H9 (cell line): ENCODE measurements at regions not wholly inside any gene's neighbourhood (a gene's known extent, or its start where the extent isn't known, plus 50 kb on each side); places are given as distances from the start of the nearest gene placed in this dataset.

ENCODE experiments used
- DNase-seq: peaks from one replicate; pipeline ENCODE4 v3.0.0-alpha.2; 2017
- H2AFZ ChIP-seq: one replicate; pipeline ENCODE4 v1.6.1; 2013; ENCODE audit warnings: mild to moderate bottlenecking, low read length, control low read depth, moderate library complexity
- H2AK5ac ChIP-seq: 2 replicates; pipeline ENCODE4 v1.6.1; 2013; ENCODE audit warnings: low read length, control low read depth, mixed read lengths; ENCODE audit not compliant: insufficient read length
- H2BK120ac ChIP-seq: one replicate; pipeline ENCODE4 v1.6.1; 2013; ENCODE audit warnings: low read depth, mild to moderate bottlenecking, low read length, control low read depth, inconsistent platforms; ENCODE audit not compliant: poor library complexity, severe bottlenecking
- H2BK12ac ChIP-seq: 2 replicates; pipeline ENCODE4 v1.6.1; 2013; ENCODE audit warnings: low read length, control low read depth, mixed read lengths, low read depth; ENCODE audit not compliant: insufficient read length
- H2BK15ac ChIP-seq: 2 replicates; pipeline ENCODE4 v1.6.1; 2013; ENCODE audit warnings: low read depth, low read length, control low read depth
- H2BK20ac ChIP-seq: one replicate; pipeline ENCODE4 v1.6.1; 2013; ENCODE audit warnings: low read depth, mild to moderate bottlenecking, low read length, control low read depth, inconsistent platforms; ENCODE audit not compliant: poor library complexity, severe bottlenecking
- H2BK5ac ChIP-seq: 2 replicates; pipeline ENCODE4 v1.6.1; 2013; ENCODE audit warnings: low read length, control low read depth, mixed read lengths; ENCODE audit not compliant: insufficient read length
- H3K14ac ChIP-seq: 2 replicates; pipeline ENCODE4 v1.6.1; 2013; ENCODE audit warnings: low read length, control low read depth; ENCODE audit not compliant: insufficient read depth
- H3K18ac ChIP-seq: 2 replicates; pipeline ENCODE4 v1.6.1; 2013; ENCODE audit warnings: low read depth, mild to moderate bottlenecking, mixed read lengths, low read length, control low read depth; ENCODE audit not compliant: insufficient read length
- H3K23ac ChIP-seq: 2 replicates; pipeline ENCODE4 v1.6.1; 2013; ENCODE audit warnings: low read length, control low read depth, mixed read lengths, low read depth; ENCODE audit not compliant: insufficient read length
- H3K23me2 ChIP-seq: 2 replicates; pipeline ENCODE4 v1.6.1; 2013; ENCODE audit warnings: low read depth, mild to moderate bottlenecking, mixed read lengths, low read length, control low read depth; ENCODE audit not compliant: insufficient read length, poor library complexity, severe bottlenecking
- H3K27ac ChIP-seq: 2 replicates; pipeline ENCODE4 v1.5.1; 2013; ENCODE audit warnings: low read length, control low read depth, mixed read lengths, low read depth; ENCODE audit not compliant: insufficient read length
- H3K27me3 ChIP-seq: 2 replicates; pipeline ENCODE4 v1.6.1; 2013; ENCODE audit warnings: low read length, control low read depth, inconsistent platforms; ENCODE audit not compliant: insufficient read depth
- H3K4ac ChIP-seq: 2 replicates; pipeline ENCODE4 v1.6.1; 2013; ENCODE audit warnings: low read depth, mild to moderate bottlenecking, control low read depth, inconsistent platforms, low read length, moderate library complexity
- H3K4me1 ChIP-seq: 2 replicates; pipeline ENCODE4 v1.6.1; 2013; ENCODE audit warnings: low read length, control low read depth, inconsistent platforms; ENCODE audit not compliant: insufficient read depth
- H3K4me2 ChIP-seq: 2 replicates; pipeline ENCODE4 v1.6.1; 2013; ENCODE audit warnings: low read length, control low read depth, mixed read lengths; ENCODE audit not compliant: insufficient read length, insufficient read depth
- H3K56ac ChIP-seq: 2 replicates; pipeline ENCODE4 v1.6.1; 2013; ENCODE audit warnings: low read depth, mild to moderate bottlenecking, mixed read lengths, low read length, control low read depth; ENCODE audit not compliant: insufficient read length
- H3K79me1 ChIP-seq: 2 replicates; pipeline ENCODE4 v1.6.1; 2013; ENCODE audit warnings: low read depth, mild to moderate bottlenecking, moderate library complexity, low read length, control low read depth, inconsistent platforms; ENCODE audit not compliant: insufficient read depth, poor library complexity, severe bottlenecking
- H3K79me2 ChIP-seq: 2 replicates; pipeline ENCODE4 v1.6.1; 2013; ENCODE audit warnings: low read length, control low read depth, inconsistent platforms; ENCODE audit not compliant: insufficient read depth
- H3K9ac ChIP-seq: 2 replicates; pipeline ENCODE4 v1.6.1; 2013; ENCODE audit warnings: low read length, control low read depth, mixed read lengths; ENCODE audit not compliant: insufficient read length; ENCODE audit errors: extremely low read depth
- H3K9me3 ChIP-seq: one replicate; pipeline ENCODE4 v1.6.1; 2013; ENCODE audit warnings: low read depth, low read length, inconsistent platforms; ENCODE audit not compliant: control insufficient read depth
- H3T11ph ChIP-seq: one replicate; pipeline ENCODE4 v1.6.1; 2013; ENCODE audit warnings: mild to moderate bottlenecking, low read length, control low read depth, inconsistent platforms
- H4K20me1 ChIP-seq: one replicate; pipeline ENCODE4 v1.6.1; 2013; ENCODE audit not compliant: control insufficient read depth, insufficient read length, insufficient read depth
- H4K5ac ChIP-seq: 2 replicates; pipeline ENCODE4 v1.6.1; 2013; ENCODE audit warnings: low read depth, mild to moderate bottlenecking, mixed read lengths, low read length, control low read depth; ENCODE audit not compliant: insufficient read length
- H4K8ac ChIP-seq: replicated peaks from 2 replicates; pipeline ENCODE4 v1.6.1; 2013; ENCODE audit warnings: low read length, control low read depth, mixed read lengths, low read depth; ENCODE audit not compliant: insufficient read length
- H4K91ac ChIP-seq: 2 replicates; pipeline ENCODE4 v1.6.1; 2013; ENCODE audit warnings: low read depth, mild to moderate bottlenecking, moderate library complexity, mixed read lengths, low read length, control low read depth; ENCODE audit not compliant: insufficient read length
- H3K27ac Mint-ChIP-seq, 3 experiments: 2 replicates in 2 of 3; 3 replicates in 1 of 3; pipeline ENCODE4 v1.8.0; 2020 to 2021; ENCODE audit warnings: mixed read lengths in 3 of 3, mild to moderate bottlenecking in 1 of 3, moderate library complexity in 1 of 3
- H3K27me3 Mint-ChIP-seq: 2 replicates; pipeline ENCODE4 v1.8.0; 2021; ENCODE audit warnings: low read depth, mild to moderate bottlenecking, moderate library complexity, mixed read lengths
- H3K36me3 Mint-ChIP-seq, 3 experiments: 2 replicates in 2 of 3; 3 replicates in 1 of 3; pipeline ENCODE4 v1.8.0; 2020 to 2021; ENCODE audit warnings: low read depth in 3 of 3, mixed read lengths in 3 of 3; ENCODE audit not compliant: insufficient read depth in 1 of 3
- H3K4me1 Mint-ChIP-seq, 2 experiments: 2 replicates each; pipeline ENCODE4 v1.8.0; 2020; ENCODE audit warnings: mixed read lengths in 2 of 2
- H3K4me3 Mint-ChIP-seq, 2 experiments: 2 replicates in 1 of 2; 3 replicates in 1 of 2; pipeline ENCODE4 v1.8.0; 2020 to 2021; ENCODE audit warnings: mild to moderate bottlenecking in 2 of 2, mixed read lengths in 2 of 2, moderate library complexity in 1 of 2
- H3K9me3 Mint-ChIP-seq, 2 experiments: 2 replicates in 1 of 2; 3 replicates in 1 of 2; pipeline ENCODE4 v1.8.0; 2020; ENCODE audit warnings: mild to moderate bottlenecking in 2 of 2, mixed read lengths in 2 of 2, moderate library complexity in 1 of 2
- CTCF ChIP-seq: fragments of 200-600 bp; sonication (generic); conservative IDR thresholded peaks from 3 replicates; pipeline ENCODE4 v1.8.0; 2021; ENCODE audit warnings: antibody characterized with exemption, mild to moderate bottlenecking
- WGBS: extraction: QIAGEN DNeasy Blood & Tissue Kit; methylation state at CpG from one replicate; pipeline ENCODE4 v1.1.7; 2013; ENCODE audit warnings: missing lambda C conversion rate, low lambda C conversion rate, mixed read lengths; ENCODE audit not compliant: insufficient read length; ENCODE audit errors: extremely low coverage; 5-methylcytosine and 5-hydroxymethylcytosine counted together

- Mint-ChIP-seq H3K27me3 (no peaks in the 10 kb centered on the region), H3K9me3 (no peaks in the 10 kb centered on the region), H3K4me1 (no peaks in the 10 kb centered on the region), H3K36me3 (no peaks in the 10 kb centered on the region), H3K4me3 (no peak overlapping the region), H3K27ac (no peak overlapping the region)
- no peak overlapping the region for H3K4ac ChIP-seq
- WGBS, result no CpG with 5 or more reads among the region's 4 CpGs
- no peak overlapping the region for H4K5ac ChIP-seq
- H3K4me1 ChIP-seq, result no peaks in the 10 kb centered on the region
- no peak overlapping the region for H4K91ac ChIP-seq
- H2AK5ac ChIP-seq, result no peak overlapping the region
- no peak for DNase-seq
- H3K23ac ChIP-seq, result no peak overlapping the region
- H3K9ac ChIP-seq, result no peak overlapping the region
- no peak overlapping the region for H2BK5ac ChIP-seq
- no peak overlapping the region for H2AFZ ChIP-seq
- no peak overlapping the region for H2BK120ac ChIP-seq
- H2BK12ac ChIP-seq, result no peak overlapping the region
- H3K79me1 ChIP-seq, result no peaks in the 10 kb centered on the region
- no peak overlapping the region for H3K56ac ChIP-seq
- H4K8ac ChIP-seq, result no peak overlapping the region
- H3K18ac ChIP-seq, result no peak overlapping the region
- no peak overlapping the region for H3K27ac ChIP-seq
- no peaks in the 10 kb centered on the region for H4K20me1 ChIP-seq
- H2BK15ac ChIP-seq, result no peak overlapping the region
- no peaks in the 10 kb centered on the region for H3K23me2 ChIP-seq
- no peak overlapping the region for H3K4me2 ChIP-seq
- no peak for TF ChIP-seq CTCF
- H3K9me3 ChIP-seq, result no peaks in the 10 kb centered on the region
- no peaks in the 10 kb centered on the region for H3K79me2 ChIP-seq
- no peak overlapping the region for H2BK20ac ChIP-seq
- H3K14ac ChIP-seq, result no peak overlapping the region
- no peak overlapping the region for H3T11ph ChIP-seq
- no peaks in the 10 kb centered on the region for H3K27me3 ChIP-seq
Observed at GRCh38 chr6:93581371-93581770, 162.0 kb upstream of the EPHA7 start.
